Stomach (tissue), 4 donors: ENCODE measurements at regions not wholly inside any gene's neighbourhood (a gene's known extent, or its start where the extent isn't known, plus 50 kb on each side); places are given as distances from the start of the nearest gene placed in this dataset.

ENCODE experiments used
- EP300 ChIP-seq: sonication (generic); formaldehyde crosslinking; IDR thresholded peaks from one replicate; pipeline ENCODE4 v1.6.1; 2017; ENCODE audit warnings: antibody characterized with exemption
- POLR2A ChIP-seq, 4 donors: fragments of 450-650 bp; IDR thresholded peaks; one replicate each; pipeline ENCODE4 v1.6.1; 2016; ENCODE audit warnings: antibody characterized with exemption in 4 of 4, control low read depth in 2 of 4, mild to moderate bottlenecking in 1 of 4, moderate library complexity in 1 of 4
- POLR2AphosphoS5 ChIP-seq, 3 donors: sonication (generic); formaldehyde crosslinking; IDR thresholded peaks; one replicate each; pipeline ENCODE4 v1.6.1; 2016; ENCODE audit warnings: antibody characterized with exemption in 3 of 3
- TF ChIP-seq, protein P1 (sequence below), 7 experiments: fragments of 450-650 bp in 4 of 7; fragments of 200-600 bp in 3 of 7; sonication (generic) in 3 of 7; IDR thresholded peaks; one replicate each; pipeline ENCODE4 v1.5.1; 2016 to 2019; ENCODE audit warnings: antibody characterized with exemption in 7 of 7, control low read depth in 2 of 7, mild to moderate bottlenecking in 1 of 7

DNA sequence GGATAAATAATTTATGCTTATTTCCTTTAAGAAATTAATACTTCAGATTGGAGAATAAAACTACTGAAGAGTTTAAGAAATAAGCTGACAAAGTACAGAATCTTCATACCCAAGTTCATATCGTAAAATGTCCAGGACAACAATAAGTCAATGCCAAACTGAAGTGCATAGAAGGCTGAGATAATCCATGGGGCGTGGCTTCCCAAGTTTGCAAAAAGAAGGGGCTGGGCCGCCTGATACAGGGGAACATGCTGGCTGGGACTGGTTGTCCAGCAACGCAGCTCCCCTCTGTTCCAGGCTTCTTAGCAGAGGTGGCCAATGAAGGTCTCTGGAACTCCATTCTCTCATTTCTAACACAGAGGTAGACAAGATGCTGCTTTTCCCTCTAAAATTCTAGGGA, 189.5 kb upstream of the SPOPL start:
- TF ChIP-seq, protein P1, sequence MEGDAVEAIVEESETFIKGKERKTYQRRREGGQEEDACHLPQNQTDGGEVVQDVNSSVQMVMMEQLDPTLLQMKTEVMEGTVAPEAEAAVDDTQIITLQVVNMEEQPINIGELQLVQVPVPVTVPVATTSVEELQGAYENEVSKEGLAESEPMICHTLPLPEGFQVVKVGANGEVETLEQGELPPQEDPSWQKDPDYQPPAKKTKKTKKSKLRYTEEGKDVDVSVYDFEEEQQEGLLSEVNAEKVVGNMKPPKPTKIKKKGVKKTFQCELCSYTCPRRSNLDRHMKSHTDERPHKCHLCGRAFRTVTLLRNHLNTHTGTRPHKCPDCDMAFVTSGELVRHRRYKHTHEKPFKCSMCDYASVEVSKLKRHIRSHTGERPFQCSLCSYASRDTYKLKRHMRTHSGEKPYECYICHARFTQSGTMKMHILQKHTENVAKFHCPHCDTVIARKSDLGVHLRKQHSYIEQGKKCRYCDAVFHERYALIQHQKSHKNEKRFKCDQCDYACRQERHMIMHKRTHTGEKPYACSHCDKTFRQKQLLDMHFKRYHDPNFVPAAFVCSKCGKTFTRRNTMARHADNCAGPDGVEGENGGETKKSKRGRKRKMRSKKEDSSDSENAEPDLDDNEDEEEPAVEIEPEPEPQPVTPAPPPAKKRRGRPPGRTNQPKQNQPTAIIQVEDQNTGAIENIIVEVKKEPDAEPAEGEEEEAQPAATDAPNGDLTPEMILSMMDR (IDR thresholded peaks at IDR 0.05) = no peak
- TF ChIP-seq POLR2AphosphoS5 (IDR thresholded peaks at IDR 0.05) (no peak), POLR2A (IDR thresholded peaks at IDR 0.05) (no peak), EP300 (no peak)
